ENCODE measurements at regions not wholly inside any gene's neighbourhood (a gene's known extent, or its start where the extent isn't known, plus 50 kb on each side); places are given as distances from the start of the nearest gene placed in this dataset.
A peak's percentile ranks its signal among the peaks of the same experiment; 100 is the strongest.

GRCh38 chr14:100012478-100013327, 52.5 kb upstream of the EVL start:
- TF ChIP-seq GABPB1 (CRISPR knock-in tag; IDR thresholded peaks at IDR 0.05): no peak
- no peak for TF ChIP-seq NFE2L1 (CRISPR knock-in tag; IDR thresholded peaks at IDR 0.05)
- no peak for TF ChIP-seq ATF1 (CRISPR knock-in tag; IDR thresholded peaks at IDR 0.05)
- TF ChIP-seq, protein P1, sequence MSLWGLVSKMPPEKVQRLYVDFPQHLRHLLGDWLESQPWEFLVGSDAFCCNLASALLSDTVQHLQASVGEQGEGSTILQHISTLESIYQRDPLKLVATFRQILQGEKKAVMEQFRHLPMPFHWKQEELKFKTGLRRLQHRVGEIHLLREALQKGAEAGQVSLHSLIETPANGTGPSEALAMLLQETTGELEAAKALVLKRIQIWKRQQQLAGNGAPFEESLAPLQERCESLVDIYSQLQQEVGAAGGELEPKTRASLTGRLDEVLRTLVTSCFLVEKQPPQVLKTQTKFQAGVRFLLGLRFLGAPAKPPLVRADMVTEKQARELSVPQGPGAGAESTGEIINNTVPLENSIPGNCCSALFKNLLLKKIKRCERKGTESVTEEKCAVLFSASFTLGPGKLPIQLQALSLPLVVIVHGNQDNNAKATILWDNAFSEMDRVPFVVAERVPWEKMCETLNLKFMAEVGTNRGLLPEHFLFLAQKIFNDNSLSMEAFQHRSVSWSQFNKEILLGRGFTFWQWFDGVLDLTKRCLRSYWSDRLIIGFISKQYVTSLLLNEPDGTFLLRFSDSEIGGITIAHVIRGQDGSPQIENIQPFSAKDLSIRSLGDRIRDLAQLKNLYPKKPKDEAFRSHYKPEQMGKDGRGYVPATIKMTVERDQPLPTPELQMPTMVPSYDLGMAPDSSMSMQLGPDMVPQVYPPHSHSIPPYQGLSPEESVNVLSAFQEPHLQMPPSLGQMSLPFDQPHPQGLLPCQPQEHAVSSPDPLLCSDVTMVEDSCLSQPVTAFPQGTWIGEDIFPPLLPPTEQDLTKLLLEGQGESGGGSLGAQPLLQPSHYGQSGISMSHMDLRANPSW (CRISPR knock-in tag; conservative IDR thresholded peaks at IDR 0.05; ENCODE audit: low read depth): no peak
- TF ChIP-seq SP1 (CRISPR knock-in tag; conservative IDR thresholded peaks at IDR 0.05): no peak
- POLR2A ChIA-PET: no interaction called here
- no peak for DNase-seq (ENCODE audit: low spot score)
- H3K4me3 Mint-ChIP-seq: no peak overlapping the region
- CTCF ChIA-PET: no interaction called here
- ATAC-seq: no peak
- no peak overlapping the region for H3K27ac Mint-ChIP-seq
- peaks cover 10% of the 10 kb centered on the region for H3K9me3 Mint-ChIP-seq
- no peaks in the 10 kb centered on the region for H3K36me3 Mint-ChIP-seq
- peaks cover 3% of the 10 kb centered on the region for H3K4me1 Mint-ChIP-seq
- no peaks in the 10 kb centered on the region for H3K27me3 Mint-ChIP-seq (ENCODE audit: low read depth)

DNA sequence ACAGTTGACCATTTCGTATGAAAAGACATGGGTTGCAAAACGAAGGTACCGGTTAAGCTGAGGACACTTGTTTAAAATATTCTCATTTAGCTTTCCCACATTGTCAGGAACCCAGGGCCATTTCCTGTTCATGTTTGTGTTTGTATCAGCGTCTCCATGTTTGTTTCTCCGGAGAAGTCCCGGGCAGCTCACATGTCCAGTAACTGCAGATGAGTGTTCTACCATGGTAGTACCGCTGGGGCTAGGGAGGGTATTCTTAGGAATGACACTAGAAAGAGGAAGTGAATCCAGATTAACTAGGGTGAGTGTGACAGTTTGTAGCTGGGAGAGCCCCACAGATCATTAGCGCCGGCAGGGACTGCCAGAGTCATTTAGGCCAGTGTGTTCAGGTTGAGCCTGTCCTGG, 50.0 kb upstream of the EVL start:
- DNase-seq (ENCODE audit: low spot score) (no peak), ATAC-seq (no peak)
- ChIA-PET CTCF (no interaction called here), POLR2A (no interaction called here)
- H3K36me3 Mint-ChIP-seq: no peaks in the 10 kb centered on the region
- no peaks in the 10 kb centered on the region for H3K27me3 Mint-ChIP-seq (ENCODE audit: low read depth)
- peaks cover 6% of the 10 kb centered on the region for H3K9me3 Mint-ChIP-seq
- peaks cover 14% of the 10 kb centered on the region for H3K4me1 Mint-ChIP-seq
- H3K4me3 Mint-ChIP-seq: no peak overlapping the region
- TF ChIP-seq EMX1 (CRISPR knock-in tag; IDR thresholded peaks at IDR 0.05) (no peak), AFF4 (CRISPR knock-in tag; IDR thresholded peaks at IDR 0.05; ENCODE audit: borderline replicate concordance) (no peak), HMGXB4 (CRISPR knock-in tag; IDR thresholded peaks at IDR 0.05) (no peak), ZNF532 (CRISPR knock-in tag; IDR thresholded peaks at IDR 0.05; ENCODE audit: borderline replicate concordance) (no peak), CREM (CRISPR knock-in tag; IDR thresholded peaks at IDR 0.05) (no peak), ZNF263 (CRISPR knock-in tag; IDR thresholded peaks at IDR 0.05; ENCODE audit: low read depth) (no peak), NR2C2 (CRISPR knock-in tag; IDR thresholded peaks at IDR 0.05) (no peak)
- TF ChIP-seq, protein P2, sequence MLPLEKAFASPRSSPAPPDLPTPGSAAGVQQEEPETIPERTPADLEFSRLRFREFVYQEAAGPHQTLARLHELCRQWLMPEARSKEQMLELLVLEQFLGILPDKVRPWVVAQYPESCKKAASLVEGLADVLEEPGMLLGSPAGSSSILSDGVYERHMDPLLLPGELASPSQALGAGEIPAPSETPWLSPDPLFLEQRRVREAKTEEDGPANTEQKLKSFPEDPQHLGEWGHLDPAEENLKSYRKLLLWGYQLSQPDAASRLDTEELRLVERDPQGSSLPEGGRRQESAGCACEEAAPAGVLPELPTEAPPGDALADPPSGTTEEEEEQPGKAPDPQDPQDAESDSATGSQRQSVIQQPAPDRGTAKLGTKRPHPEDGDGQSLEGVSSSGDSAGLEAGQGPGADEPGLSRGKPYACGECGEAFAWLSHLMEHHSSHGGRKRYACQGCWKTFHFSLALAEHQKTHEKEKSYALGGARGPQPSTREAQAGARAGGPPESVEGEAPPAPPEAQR (CRISPR knock-in tag; IDR thresholded peaks at IDR 0.05): no peak
- H3K27ac Mint-ChIP-seq: peak overlapping the region; percentile 59; the same call in 1 of the 2 replicates
